K562 (cell line): ENCODE measurements at regions not wholly inside any gene's neighbourhood (a gene's known extent, or its start where the extent isn't known, plus 50 kb on each side); places are given as distances from the start of the nearest gene placed in this dataset.

ENCODE experiments used
- ATAC-seq: fragments of 200-7000 bp; cut with Tn5 transposase; 3 replicates; pipeline ENCODE4 v1.9.1; 2020; ENCODE audit warnings: moderate library complexity
- BruUV-seq: library from RNA; stranded (reverse); fragments of 400-500 nt; replicated peaks from 2 replicates; lab custom pipeline; 2021; lab: Mats Ljungman, UMichigan
- CTCF ChIA-PET: fragments of 300-600 bp; formaldehyde crosslinking; extraction: SDS; loops from one replicate; lab custom pipeline; 2021; ENCODE audit warnings: low intra/inter-chr PET ratio; lab: Yijun Ruan, JAX
- POLR2A ChIA-PET: fragments of 300-600, 350-650 bp; sonication (Branson Sonifier 250); formaldehyde crosslinking; extraction: SDS; loops from one replicate; lab custom pipeline; 2021; ENCODE audit warnings: antibody characterized with exemption, inconsistent platforms; lab: Yijun Ruan, JAX
- DNase-seq, 4 experiments: peaks; one replicate each; pipeline versions ENCODE4 v3.0.0 to v3.0.0-alpha.2; 2011 to 2018; ENCODE audit warnings: low spot score in 3 of 4, mixed read lengths in 3 of 4; ENCODE audit errors: extremely low read depth in 1 of 4
- FAIRE-seq: peaks from 2 replicates; lab custom pipeline; 2011; peaks lifted over from hg19 to GRCh38; lab: Jason Lieb, UNC
- H2AFZ ChIP-seq: 2 replicates; pipeline ENCODE4 v1.6.0; 2011; ENCODE audit warnings: low read depth, low read length, control low read depth, inconsistent platforms
- H3K27ac ChIP-seq: fragments of 200-600 bp; 3 replicates; pipeline ENCODE4 v1.8.0; 2011; ENCODE audit warnings: low read depth, mild to moderate bottlenecking, control low read depth, inconsistent platforms, low read length, moderate library complexity, mixed read lengths; ENCODE audit errors: extremely low read depth
- H3K27me3 ChIP-seq, 2 experiments: fragments of 300-600 bp in 1 of 2; 2 replicates in 1 of 2; 3 replicates in 1 of 2; pipeline versions ENCODE4 v1.6.0 to v1.8.0; 2011; ENCODE audit warnings: inconsistent platforms in 2 of 2, low read length in 2 of 2, mild to moderate bottlenecking in 1 of 2, mixed read lengths in 1 of 2, moderate library complexity in 1 of 2; ENCODE audit not compliant: control insufficient read depth in 2 of 2, insufficient read depth in 2 of 2
- H3K36me3 ChIP-seq: fragments of 300-600 bp; 3 replicates; pipeline ENCODE4 v1.8.0; 2011; ENCODE audit warnings: mild to moderate bottlenecking, low read length, inconsistent platforms; ENCODE audit not compliant: control insufficient read depth, insufficient read depth
- H3K4me1 ChIP-seq, 2 experiments: fragments of 200-600 bp in 1 of 2; replicated peaks in 1 of 2; 2 replicates in 1 of 2; 3 replicates in 1 of 2; pipeline versions ENCODE4 v1.5.1 to v1.8.0; 2011; ENCODE audit warnings: inconsistent platforms in 2 of 2, low read length in 2 of 2, mild to moderate bottlenecking in 1 of 2, mixed read lengths in 1 of 2, moderate library complexity in 1 of 2; ENCODE audit not compliant: control insufficient read depth in 2 of 2, insufficient read depth in 2 of 2
- H3K4me2 ChIP-seq: 2 replicates; pipeline ENCODE4 v1.6.1; 2011; ENCODE audit warnings: low read length, control low read depth, inconsistent platforms, mixed read lengths; ENCODE audit not compliant: insufficient read depth
- H3K4me3 ChIP-seq: fragments of 200-600 bp; sonication (generic), shearing (Covaris generic); 2 replicates; pipeline ENCODE4 v1.5.1; 2016; ENCODE audit warnings: control low read depth, inconsistent platforms
- H3K79me2 ChIP-seq: fragments of 200-600 bp; 3 replicates; pipeline ENCODE4 v1.8.0; 2011; ENCODE audit warnings: low read length, inconsistent platforms; ENCODE audit not compliant: control insufficient read depth, insufficient read depth
- H3K9ac ChIP-seq, 2 experiments: 2 replicates each; pipeline versions ENCODE4 v1.6.0 to v1.6.1; 2011; ENCODE audit warnings: low read depth in 2 of 2, low read length in 2 of 2, control low read depth in 1 of 2, inconsistent platforms in 1 of 2, mild to moderate bottlenecking in 1 of 2, mixed read lengths in 1 of 2; ENCODE audit not compliant: insufficient read depth in 1 of 2
- H3K9me1 ChIP-seq: one replicate; pipeline ENCODE4 v1.6.0; 2011; ENCODE audit warnings: inconsistent platforms, mild to moderate bottlenecking, low read length, moderate library complexity; ENCODE audit not compliant: control insufficient read depth, insufficient read depth
- H3K9me3 ChIP-seq: replicated peaks from 2 replicates; pipeline ENCODE4 v1.5.1; 2011; ENCODE audit warnings: low read depth, low read length, inconsistent platforms; ENCODE audit not compliant: control insufficient read depth, insufficient read depth
- H4K20me1 ChIP-seq: replicated peaks from 2 replicates; pipeline ENCODE4 v1.6.1; 2011; ENCODE audit warnings: low read length, inconsistent platforms, mixed read lengths; ENCODE audit not compliant: control insufficient read depth, insufficient read depth
- BHLHE40 ChIP-seq: IDR thresholded peaks from 2 replicates; pipeline ENCODE4 v1.6.1; 2011; ENCODE audit warnings: low read length, improper control_type of control experiment
- CREM ChIP-seq: IDR thresholded peaks from 2 replicates; pipeline ENCODE4 v1.6.1; 2014; ENCODE audit warnings: antibody characterized with exemption, low read depth
- GATAD2B ChIP-seq: fragments of 450-650 bp; IDR thresholded peaks from 2 replicates; pipeline ENCODE4 v1.6.1; 2017; ENCODE audit warnings: mild to moderate bottlenecking, borderline replicate concordance
- HEY1 ChIP-seq: fragments of 250-450 bp; sonication (Bioruptor Pico); IDR thresholded peaks from 2 replicates; pipeline ENCODE4 v1.5.0; 2020; ENCODE audit warnings: mild to moderate bottlenecking, moderate library complexity, borderline replicate concordance
- HNRNPK ChIP-seq: fragments of 200-400 bp; formaldehyde crosslinking; IDR thresholded peaks from one replicate; pipeline ENCODE4 v1.6.1; 2018; ENCODE audit warnings: mild to moderate bottlenecking, low read depth, low read length; ENCODE audit not compliant: poor library complexity, severe bottlenecking
- HNRNPL ChIP-seq: fragments of 200-400 bp; formaldehyde crosslinking; IDR thresholded peaks from 2 replicates; pipeline ENCODE4 v1.6.1; 2017; ENCODE audit warnings: low read depth, mild to moderate bottlenecking, low read length
- HNRNPUL1 ChIP-seq: fragments of 200-400 bp; formaldehyde crosslinking; IDR thresholded peaks from 2 replicates; pipeline ENCODE4 v1.6.1; 2017; ENCODE audit warnings: low read length
- RBFOX2 ChIP-seq: fragments of 200-400 bp; formaldehyde crosslinking; IDR thresholded peaks from 2 replicates; pipeline ENCODE4 v1.6.1; 2017; ENCODE audit warnings: low read depth, mild to moderate bottlenecking, low read length, moderate library complexity
- TBL1XR1 ChIP-seq, 2 experiments: IDR thresholded peaks; 2 replicates each; pipeline ENCODE4 v1.6.1; 2012; ENCODE audit warnings: improper control_type of control experiment in 2 of 2, low read length in 2 of 2, mild to moderate bottlenecking in 1 of 2
- ZNF408 ChIP-seq: fragments of 250-450 bp; sonication (Bioruptor Pico); IDR thresholded peaks from 2 replicates; pipeline ENCODE4 v1.4.0; 2020; ENCODE audit warnings: low read depth, mild to moderate bottlenecking, moderate library complexity
- ZNF785 ChIP-seq: fragments of 250-450 bp; sonication (Bioruptor Pico); IDR thresholded peaks from 2 replicates; pipeline ENCODE4 v1.4.0; 2020; ENCODE audit warnings: mild to moderate bottlenecking
- WGBS: fragments of 100-300 bp; shearing (Covaris generic); methylation state at CpG from one replicate; pipeline ENCODE4 v1.1.6; 2016; ENCODE audit warnings: low coverage, mixed read lengths; ENCODE audit not compliant: insufficient coverage; ENCODE audit errors: missing lambda C conversion rate; 5-methylcytosine and 5-hydroxymethylcytosine counted together
- in situ Hi-C: fragments of 300-500 bp; cut with MboI; formaldehyde crosslinking; loops from 4 replicates; pipeline ENCODE4 v1.15.0; 2018; ENCODE audit warnings: inconsistent platforms, mixed read lengths
- intact Hi-C: fragments of 100-400 bp; cut with micrococcal nuclease; formaldehyde crosslinking; loops from 2 replicates; pipeline ENCODE4 v1.14.2; 2022
- TF ChIP-seq, protein P1 (sequence below): fragments of 250-450 bp; sonication (Bioruptor Pico); IDR thresholded peaks from 2 replicates; pipeline ENCODE4 v1.6.1; 2021; ENCODE audit warnings: mild to moderate bottlenecking
- TF ChIP-seq, protein P2 (sequence below): fragments of 450-650 bp; formaldehyde crosslinking; IDR thresholded peaks from 2 replicates; pipeline ENCODE4 v1.4.0; 2020; ENCODE audit warnings: mild to moderate bottlenecking, moderate library complexity
- TF ChIP-seq, protein P3 (sequence below): fragments of 250-450 bp; sonication (Bioruptor Pico); IDR thresholded peaks from 2 replicates; pipeline ENCODE4 v1.8.0; 2021; ENCODE audit warnings: moderate library complexity, mild to moderate bottlenecking, inconsistent platforms

DNA sequence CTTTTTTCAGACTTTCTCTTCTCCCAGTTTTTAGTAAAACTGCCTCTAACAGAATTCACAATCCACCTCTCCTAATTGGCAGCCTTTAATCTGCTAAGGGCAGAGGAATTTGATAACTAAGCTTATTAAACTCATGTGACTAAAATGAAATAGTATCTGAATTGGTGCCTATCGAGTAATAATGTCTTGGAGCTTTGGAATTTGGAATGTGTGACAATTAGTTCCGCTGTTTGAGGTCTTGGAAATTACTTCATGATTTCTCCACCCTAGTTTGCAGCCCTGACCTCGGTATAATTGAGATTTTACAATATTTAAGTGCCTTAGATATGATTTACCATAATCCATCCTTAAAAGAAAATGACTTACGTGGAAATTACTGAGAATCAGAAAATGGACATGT, 190.4 kb upstream of the NEBL start:
- POLR2A ChIA-PET, result no interaction called here
- Histone ChIP-seq H3K4me2 (no peak overlapping the region), H2AFZ (no peak overlapping the region), H3K9me3 (no peaks in the 10 kb centered on the region), H3K4me1 (peaks cover 3 to 16% of the 10 kb centered on the region in 2 experiments; a peak in 3 of 5 replicates), H3K9ac (no peak overlapping the region), H4K20me1 (no peaks in the 10 kb centered on the region), H3K27ac (no peak overlapping the region), H3K9me1 (no peaks in the 10 kb centered on the region), H3K4me3 (no peak overlapping the region), H3K27me3 (no peaks in the 10 kb centered on the region), H3K79me2 (no peaks in the 10 kb centered on the region), H3K36me3 (no peaks in the 10 kb centered on the region; the same call in 2 of the 3 replicates)
- TF ChIP-seq HNRNPL, result no peak
- no peak for TF ChIP-seq BHLHE40
- TF ChIP-seq, protein P1, sequence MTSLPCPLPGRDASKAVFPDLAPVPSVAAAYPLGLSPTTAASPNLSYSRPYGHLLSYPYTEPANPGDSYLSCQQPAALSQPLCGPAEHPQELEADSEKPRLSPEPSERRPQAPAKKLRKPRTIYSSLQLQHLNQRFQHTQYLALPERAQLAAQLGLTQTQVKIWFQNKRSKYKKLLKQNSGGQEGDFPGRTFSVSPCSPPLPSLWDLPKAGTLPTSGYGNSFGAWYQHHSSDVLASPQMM (CRISPR knock-in tag), result no peak
- no peak for TF ChIP-seq ZNF408 (CRISPR knock-in tag)
- no peak for TF ChIP-seq TBL1XR1 (IDR thresholded peaks at IDR 0.05; ENCODE audit: low read length in 2 of 2)
- TF ChIP-seq HNRNPUL1, result no peak
- no peak for TF ChIP-seq CREM
- no peak for TF ChIP-seq ZNF785 (CRISPR knock-in tag)
- TF ChIP-seq, protein P2, sequence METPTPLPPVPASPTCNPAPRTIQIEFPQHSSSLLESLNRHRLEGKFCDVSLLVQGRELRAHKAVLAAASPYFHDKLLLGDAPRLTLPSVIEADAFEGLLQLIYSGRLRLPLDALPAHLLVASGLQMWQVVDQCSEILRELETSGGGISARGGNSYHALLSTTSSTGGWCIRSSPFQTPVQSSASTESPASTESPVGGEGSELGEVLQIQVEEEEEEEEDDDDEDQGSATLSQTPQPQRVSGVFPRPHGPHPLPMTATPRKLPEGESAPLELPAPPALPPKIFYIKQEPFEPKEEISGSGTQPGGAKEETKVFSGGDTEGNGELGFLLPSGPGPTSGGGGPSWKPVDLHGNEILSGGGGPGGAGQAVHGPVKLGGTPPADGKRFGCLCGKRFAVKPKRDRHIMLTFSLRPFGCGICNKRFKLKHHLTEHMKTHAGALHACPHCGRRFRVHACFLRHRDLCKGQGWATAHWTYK (CRISPR knock-in tag), result no peak
- TF ChIP-seq GATAD2B, result no peak
- TF ChIP-seq, protein P3, sequence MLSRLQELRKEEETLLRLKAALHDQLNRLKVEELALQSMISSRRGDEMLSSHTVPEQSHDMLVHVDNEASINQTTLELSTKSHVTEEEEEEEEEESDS (CRISPR knock-in tag), result no peak
- TF ChIP-seq HNRNPK, result no peak
- no peak for TF ChIP-seq HEY1 (CRISPR knock-in tag)
- no peak for TF ChIP-seq RBFOX2
- in situ Hi-C loops (no loop called here), intact Hi-C loops (no loop called here)
- ATAC-seq (no peak), DNase-seq (no peak), FAIRE-seq (no peak)
- CTCF ChIA-PET, result no interaction called here
- no TSS peak for BruUV-seq
- WGBS, result 58% methylated on average over 4 of the region's 4 CpGs
